ENCODE measurements at regions not wholly inside any gene's neighbourhood (a gene's known extent, or its start where the extent isn't known, plus 50 kb on each side); places are given as distances from the start of the nearest gene placed in this dataset.

- Histone ChIP-seq H4K5ac (ENCODE audit: insufficient read length, low read depth, low read length) (no peak overlapping the region), H3K18ac (ENCODE audit: extremely low read depth, low read length) (no peak overlapping the region), H3K79me1 (ENCODE audit: low read depth, low read length) (no peaks in the 10 kb centered on the region), H2BK15ac (ENCODE audit: low read length) (no peak overlapping the region), H2BK120ac (replicated peaks; ENCODE audit: low read depth, low read length) (no peak overlapping the region), H3K23ac (ENCODE audit: insufficient read length) (no peak overlapping the region), H3K9me3 (ENCODE audit: insufficient read depth in 2 of 2, low read depth in 1 of 2, low read length in 1 of 2) (no peaks in the 10 kb centered on the region), H3K4ac (replicated peaks; ENCODE audit: insufficient read length, low read depth, low read length) (no peak overlapping the region), H3K79me2 (ENCODE audit: control insufficient read depth in 1 of 2, insufficient read depth in 2 of 2, low read length in 2 of 2) (no peaks in the 10 kb centered on the region), H4K91ac (replicated peaks; ENCODE audit: insufficient read length, low read length) (no peak overlapping the region), H3K14ac (ENCODE audit: insufficient read length) (no peak overlapping the region), H2AFZ (ENCODE audit: low read length) (no peak overlapping the region), H2AK5ac (ENCODE audit: low read depth, low read length) (no peak overlapping the region), H3K56ac (replicated peaks; ENCODE audit: insufficient read length, low read depth, low read length) (no peak overlapping the region), H3K4me3 (ENCODE audit: extremely low read depth in 1 of 4, insufficient read depth in 2 of 4, low read depth in 3 of 4, low read length in 4 of 4) (no peak overlapping the region), H3K4me2 (ENCODE audit: insufficient read depth in 1 of 2, low read depth in 2 of 2, low read length in 2 of 2) (no peak overlapping the region), H3K23me2 (ENCODE audit: low read depth, low read length) (no peaks in the 10 kb centered on the region), H3K4me1 (replicated peaks in 1 of 4; ENCODE audit: control insufficient read depth in 3 of 4, insufficient read depth in 4 of 4, low read length in 3 of 4) (no peaks in the 10 kb centered on the region), H4K20me1 (replicated peaks in 1 of 2; ENCODE audit: control insufficient read depth in 1 of 2, insufficient read depth in 2 of 2, low read length in 2 of 2) (no peaks in the 10 kb centered on the region), H2BK5ac (ENCODE audit: low read depth, low read length) (no peak overlapping the region), H3K9ac (replicated peaks in 1 of 4; ENCODE audit: extremely low read depth in 1 of 4, low read depth in 3 of 4, low read length in 3 of 4) (no peak overlapping the region), H3K36me3 (ENCODE audit: control insufficient read depth in 2 of 4, insufficient read depth in 4 of 4, low read length in 3 of 4) (no peaks in the 10 kb centered on the region), H4K8ac (ENCODE audit: extremely low read depth, insufficient read depth, low read length) (no peak overlapping the region), H3K27me3 (replicated peaks in 1 of 4; ENCODE audit: control insufficient read depth in 3 of 4, extremely low read depth in 1 of 4, insufficient read depth in 3 of 4, low read length in 3 of 4) (no peaks in the 10 kb centered on the region), H2BK20ac (ENCODE audit: low read length) (no peak overlapping the region), H3K27ac (ENCODE audit: low read depth, low read length) (no peak overlapping the region), H2BK12ac (ENCODE audit: low read depth, low read length) (no peak overlapping the region)
- WGBS, 2 experiments (ENCODE audit: extremely low coverage in 1 of 2, insufficient coverage in 1 of 2, insufficient read length in 1 of 2, insufficient replicate concordance in 2 of 2, low coverage in 1 of 2, low lambda C conversion rate in 2 of 2, missing lambda C conversion rate in 1 of 2): 84% methylated on average over 3 of the region's 3 CpGs; no CpG with 5 or more reads in 1 of the 2 experiments
- DNase-seq (ENCODE audit: low read depth in 1 of 2, low spot score in 2 of 2) (no peak), FAIRE-seq (no peak)
- POLR2A ChIA-PET (ENCODE audit: partially characterized antibody): no interaction called here
- TF ChIP-seq, protein P1, sequence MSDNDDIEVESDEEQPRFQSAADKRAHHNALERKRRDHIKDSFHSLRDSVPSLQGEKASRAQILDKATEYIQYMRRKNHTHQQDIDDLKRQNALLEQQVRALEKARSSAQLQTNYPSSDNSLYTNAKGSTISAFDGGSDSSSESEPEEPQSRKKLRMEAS (IDR thresholded peaks at IDR 0.05): no peak
- no peak for TF ChIP-seq CTBP2 (IDR thresholded peaks at IDR 0.05; ENCODE audit: borderline replicate concordance, insufficient read depth, insufficient read length, low read length)
- no peak for TF ChIP-seq EZH2 (IDR thresholded peaks at IDR 0.05; ENCODE audit: low read depth, low read length, severe bottlenecking)
- no peak for TF ChIP-seq BCL11A (IDR thresholded peaks at IDR 0.05; ENCODE audit: low read depth in 2 of 2, low read length in 2 of 2)
- TF ChIP-seq KDM4A (IDR thresholded peaks at IDR 0.05; ENCODE audit: low read depth, low read length, severe bottlenecking): no peak
- TF ChIP-seq FOSL1 (IDR thresholded peaks at IDR 0.05; ENCODE audit: insufficient read depth, low read depth, low read length): no peak
- no peak for TF ChIP-seq TCF12 (IDR thresholded peaks at IDR 0.05; ENCODE audit: low read depth, low read length)
- no peak for TF ChIP-seq SRF (IDR thresholded peaks at IDR 0.05; ENCODE audit: low read depth, low read length)
- TF ChIP-seq KDM5A (IDR thresholded peaks at IDR 0.05; ENCODE audit: low read length): no peak
- TF ChIP-seq, protein P2, sequence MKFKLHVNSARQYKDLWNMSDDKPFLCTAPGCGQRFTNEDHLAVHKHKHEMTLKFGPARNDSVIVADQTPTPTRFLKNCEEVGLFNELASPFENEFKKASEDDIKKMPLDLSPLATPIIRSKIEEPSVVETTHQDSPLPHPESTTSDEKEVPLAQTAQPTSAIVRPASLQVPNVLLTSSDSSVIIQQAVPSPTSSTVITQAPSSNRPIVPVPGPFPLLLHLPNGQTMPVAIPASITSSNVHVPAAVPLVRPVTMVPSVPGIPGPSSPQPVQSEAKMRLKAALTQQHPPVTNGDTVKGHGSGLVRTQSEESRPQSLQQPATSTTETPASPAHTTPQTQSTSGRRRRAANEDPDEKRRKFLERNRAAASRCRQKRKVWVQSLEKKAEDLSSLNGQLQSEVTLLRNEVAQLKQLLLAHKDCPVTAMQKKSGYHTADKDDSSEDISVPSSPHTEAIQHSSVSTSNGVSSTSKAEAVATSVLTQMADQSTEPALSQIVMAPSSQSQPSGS (IDR thresholded peaks at IDR 0.05; ENCODE audit: low read length): no peak
- CTCF ChIA-PET (ENCODE audit: partially characterized antibody): no interaction called here
These were observed 390.5 kb upstream of the PCDH9 start for GRCh38 chr13:67620665-67621064.

All from H1 (cell line).